ENCODE measurements at regions not wholly inside any gene's neighbourhood (a gene's known extent, or its start where the extent isn't known, plus 50 kb on each side); places are given as distances from the start of the nearest gene placed in this dataset.

GRCh38 chr3:107465064-107465631 lies 57.6 kb upstream of the BBX start:
- no peak for TF ChIP-seq CTCF (IDR thresholded peaks at IDR 0.05)
- no peak for TF ChIP-seq EP300 (IDR thresholded peaks at IDR 0.05)

All from tibial nerve (tissue), 4 donors.